NCI-H2196 (cell line): ENCODE measurements at regions not wholly inside any gene's neighbourhood (a gene's known extent, or its start where the extent isn't known, plus 50 kb on each side); places are given as distances from the start of the nearest gene placed in this dataset.

Experiments
- DNase-seq: peaks from one replicate; lab custom pipeline; 2025; ENCODE audit not compliant: unreplicated experiment; lab: John Stamatoyannopoulos, UW

GRCh38 chr2:123913143-123913735, 111.8 kb upstream of the CNTNAP5 start:
- no peak for DNase-seq

- no peak for DNase-seq
Observed at GRCh38 chr2:123915380-123915779, 109.7 kb upstream of the CNTNAP5 start.

- DNase-seq: no peak
Observed at GRCh38 chr2:123916051-123916450, 109.0 kb upstream of the CNTNAP5 start.

DNA sequence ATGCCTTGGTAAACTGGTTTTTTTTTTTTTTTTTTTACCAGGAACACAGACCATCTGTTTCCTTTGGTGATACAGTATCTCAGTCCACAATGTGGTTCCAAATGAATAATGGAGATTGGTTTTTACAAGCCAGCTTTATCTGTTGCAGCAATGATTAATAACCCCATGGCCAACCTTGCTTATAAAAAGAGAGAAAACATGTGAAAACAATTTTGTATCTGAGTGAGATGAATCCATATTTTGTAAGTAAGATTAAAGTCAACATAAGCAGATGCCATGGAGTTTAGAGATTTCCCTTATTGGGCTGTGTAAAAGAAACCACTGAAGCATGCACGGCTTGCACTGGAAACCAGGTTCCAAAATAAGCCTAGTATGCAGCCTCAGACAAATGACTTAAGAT, 108.6 kb upstream of the CNTNAP5 start:
- no peak for DNase-seq

DNA sequence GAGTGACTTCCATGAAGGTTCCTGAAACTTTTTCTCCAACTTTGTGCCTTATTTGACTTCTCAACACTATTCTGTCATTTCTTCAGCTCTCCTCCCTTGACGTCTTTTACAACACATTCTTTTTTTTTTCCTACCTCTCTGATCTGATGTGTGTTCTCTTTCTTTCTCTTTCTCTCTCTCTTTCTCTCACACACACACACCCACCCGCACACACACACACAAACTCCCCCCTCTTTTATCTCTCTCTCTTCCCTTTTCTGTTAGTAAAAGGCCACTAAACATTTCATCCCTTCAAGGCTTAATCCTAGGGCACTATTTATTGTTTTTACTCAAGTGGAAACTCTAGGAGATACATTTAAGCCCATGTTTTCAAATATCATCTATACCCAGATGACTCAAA, 107.8 kb upstream of the CNTNAP5 start:
- no peak for DNase-seq

DNA sequence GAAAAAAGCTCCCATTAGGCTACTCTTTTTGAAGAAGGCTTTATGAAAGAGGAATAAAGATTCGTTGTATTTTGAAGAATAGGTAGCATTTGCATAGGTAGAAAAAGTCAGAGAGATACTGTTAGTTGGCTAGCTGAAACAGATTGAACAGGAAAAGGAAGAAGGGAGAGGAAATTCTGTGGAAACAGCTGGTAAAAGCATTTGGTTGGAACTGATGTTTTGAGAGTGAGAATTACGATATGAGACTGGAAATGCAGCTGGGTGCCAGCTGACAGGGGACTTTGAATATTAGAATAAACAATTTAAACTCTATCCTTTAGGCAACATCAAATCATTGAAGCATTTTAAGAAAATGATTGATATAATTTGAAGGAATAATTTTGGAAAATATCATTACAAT, 96.7 kb upstream of the CNTNAP5 start:
- no peak for DNase-seq

DNA sequence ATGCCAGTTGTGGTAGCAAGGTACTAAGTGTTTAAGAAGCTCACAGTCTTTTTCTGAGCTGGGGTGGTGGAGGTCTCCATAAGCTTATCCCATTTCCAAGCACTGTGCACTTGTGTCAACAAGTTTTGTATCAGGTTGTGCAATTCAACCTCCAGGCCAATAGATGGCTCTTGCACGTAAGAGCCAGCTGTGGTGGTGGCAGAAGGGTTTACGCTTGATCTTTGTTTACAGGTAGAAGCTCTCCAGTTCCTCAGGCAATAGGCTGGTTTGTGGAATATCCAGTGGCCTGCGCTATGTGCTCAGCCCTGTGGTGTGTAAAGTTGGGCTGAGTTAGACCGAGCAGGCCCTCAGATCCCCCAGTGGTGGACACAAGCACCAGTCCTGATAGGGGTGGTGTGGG, 89.7 kb upstream of the CNTNAP5 start:
- no peak for DNase-seq

DNA sequence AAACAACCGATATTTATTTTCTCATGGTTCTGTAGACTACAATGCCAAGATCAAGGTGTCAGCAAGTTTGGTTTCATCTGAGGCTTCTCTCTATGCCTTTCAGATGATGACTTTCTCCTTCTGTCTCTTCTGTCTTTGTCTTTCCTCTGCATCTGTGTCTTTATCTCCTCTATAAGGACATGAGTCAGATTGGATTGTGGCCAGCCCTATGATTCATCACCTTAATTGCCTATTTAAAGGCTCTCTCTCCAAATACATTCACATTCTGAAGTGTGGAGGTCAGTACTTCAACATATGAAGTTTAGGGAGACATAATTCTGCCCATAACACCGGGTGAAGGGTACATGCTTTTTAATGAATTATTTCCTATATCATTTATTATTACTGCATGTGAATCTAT, 71.2 kb upstream of the CNTNAP5 start:
- peak; percentile 37 for DNase-seq

- DNase-seq: no peak
Observed at GRCh38 chr2:123958011-123958410, 67.1 kb upstream of the CNTNAP5 start.

GRCh38 chr2:123961576-123961975, 63.5 kb upstream of the CNTNAP5 start:
- DNase-seq: no peak

DNA sequence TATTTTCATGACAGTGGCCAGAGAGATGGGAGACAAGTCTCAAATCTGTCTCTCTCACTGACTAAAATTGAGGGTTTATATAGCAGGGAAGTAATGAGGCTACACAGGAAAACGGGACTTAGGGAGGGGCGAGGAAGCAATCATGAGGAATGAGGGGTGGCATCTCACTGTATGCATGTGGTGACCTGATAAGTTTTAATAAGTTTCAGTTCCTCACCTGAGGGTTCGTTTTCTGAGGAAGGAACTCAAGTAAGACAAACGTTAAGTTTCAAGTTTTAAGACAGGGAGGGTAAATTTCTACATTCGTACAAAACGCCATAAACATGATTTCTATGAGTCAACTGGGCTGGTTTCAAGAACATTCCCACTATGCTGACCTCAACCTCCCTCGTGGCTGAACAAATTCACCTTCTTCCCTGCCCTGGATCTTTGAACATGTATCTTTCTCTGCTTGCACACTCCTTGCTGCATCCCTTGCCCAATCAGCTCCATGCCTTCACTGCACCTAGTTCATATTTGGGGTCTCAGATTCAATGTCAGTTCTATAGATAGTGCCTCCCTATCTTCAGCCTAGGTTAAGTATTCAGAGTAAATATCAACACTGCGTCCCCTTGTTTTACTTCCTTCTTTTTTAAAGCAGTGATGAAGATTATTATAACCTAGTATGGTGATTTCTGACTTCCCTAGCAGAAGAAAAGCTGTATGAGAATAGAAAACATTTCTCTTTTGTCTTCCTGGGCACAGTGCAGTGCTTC, 53.3 kb upstream of the CNTNAP5 start:
- DNase-seq: no peak
